Keratinocyte (primary cell): ENCODE measurements at regions not wholly inside any gene's neighbourhood (a gene's known extent, or its start where the extent isn't known, plus 50 kb on each side); places are given as distances from the start of the nearest gene placed in this dataset.

ENCODE experiments used
- EZH2 ChIP-seq: IDR thresholded peaks from one replicate; pipeline ENCODE4 v1.6.1; 2012; ENCODE audit warnings: inconsistent platforms, mild to moderate bottlenecking, low read length, moderate library complexity
- TF ChIP-seq, protein P1 (sequence below), 3 experiments: IDR thresholded peaks in 1 of 3; conservative IDR thresholded peaks in 1 of 3; optimal IDR thresholded peaks in 1 of 3; 2 replicates in 2 of 3; 3 replicates in 1 of 3; pipeline versions ENCODE3 to v1.5.1; 2011; ENCODE audit warnings: low read length in 3 of 3, mild to moderate bottlenecking in 3 of 3, moderate library complexity in 2 of 3, control low read depth in 1 of 3, inconsistent platforms in 1 of 3; ENCODE audit not compliant: insufficient read depth in 2 of 3; ENCODE audit errors: extremely low read depth in 1 of 3

DNA sequence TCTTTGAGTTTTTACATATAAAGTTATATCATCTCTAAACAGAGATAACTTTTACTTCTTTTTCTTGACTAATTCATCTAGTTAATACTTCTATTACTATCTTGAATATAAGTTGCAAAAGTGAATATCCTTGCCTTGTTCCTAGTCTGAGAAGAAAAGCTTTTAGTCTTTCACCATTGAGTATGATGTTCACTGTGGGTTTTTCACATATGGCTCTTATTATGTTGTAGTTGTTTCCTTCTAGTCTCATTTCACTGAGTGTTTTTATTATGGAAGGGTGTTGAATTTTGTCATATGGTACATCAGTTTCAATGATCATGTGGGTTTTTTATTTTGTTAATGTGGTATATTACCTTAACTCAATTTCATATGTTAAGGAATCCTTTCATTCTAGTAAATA lies 488.3 kb downstream of the COL12A1 start:
- TF ChIP-seq EZH2 = no peak
- TF ChIP-seq, protein P1, sequence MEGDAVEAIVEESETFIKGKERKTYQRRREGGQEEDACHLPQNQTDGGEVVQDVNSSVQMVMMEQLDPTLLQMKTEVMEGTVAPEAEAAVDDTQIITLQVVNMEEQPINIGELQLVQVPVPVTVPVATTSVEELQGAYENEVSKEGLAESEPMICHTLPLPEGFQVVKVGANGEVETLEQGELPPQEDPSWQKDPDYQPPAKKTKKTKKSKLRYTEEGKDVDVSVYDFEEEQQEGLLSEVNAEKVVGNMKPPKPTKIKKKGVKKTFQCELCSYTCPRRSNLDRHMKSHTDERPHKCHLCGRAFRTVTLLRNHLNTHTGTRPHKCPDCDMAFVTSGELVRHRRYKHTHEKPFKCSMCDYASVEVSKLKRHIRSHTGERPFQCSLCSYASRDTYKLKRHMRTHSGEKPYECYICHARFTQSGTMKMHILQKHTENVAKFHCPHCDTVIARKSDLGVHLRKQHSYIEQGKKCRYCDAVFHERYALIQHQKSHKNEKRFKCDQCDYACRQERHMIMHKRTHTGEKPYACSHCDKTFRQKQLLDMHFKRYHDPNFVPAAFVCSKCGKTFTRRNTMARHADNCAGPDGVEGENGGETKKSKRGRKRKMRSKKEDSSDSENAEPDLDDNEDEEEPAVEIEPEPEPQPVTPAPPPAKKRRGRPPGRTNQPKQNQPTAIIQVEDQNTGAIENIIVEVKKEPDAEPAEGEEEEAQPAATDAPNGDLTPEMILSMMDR (optimal IDR thresholded peaks at IDR 0.05 in 1 of 3, IDR thresholded peaks at IDR 0.05 in 1 of 3, conservative IDR thresholded peaks at IDR 0.05 in 1 of 3; ENCODE audit: extremely low read depth in 1 of 3, insufficient read depth in 2 of 3, low read length in 3 of 3) = no peak
